Islet of Langerhans (tissue), 1 donor: ENCODE measurements at regions not wholly inside any gene's neighbourhood (a gene's known extent, or its start where the extent isn't known, plus 50 kb on each side); places are given as distances from the start of the nearest gene placed in this dataset.
"Not testable (repeated sequence)": the region's sequence is repeated elsewhere in the genome, so short reads cannot be mapped to it uniquely, and the experiment has no call there.

ENCODE experiments used
- FAIRE-seq: peaks from one replicate; lab custom pipeline; 2011; peaks lifted over from hg19 to GRCh38; lab: Jason Lieb, UNC

DNA sequence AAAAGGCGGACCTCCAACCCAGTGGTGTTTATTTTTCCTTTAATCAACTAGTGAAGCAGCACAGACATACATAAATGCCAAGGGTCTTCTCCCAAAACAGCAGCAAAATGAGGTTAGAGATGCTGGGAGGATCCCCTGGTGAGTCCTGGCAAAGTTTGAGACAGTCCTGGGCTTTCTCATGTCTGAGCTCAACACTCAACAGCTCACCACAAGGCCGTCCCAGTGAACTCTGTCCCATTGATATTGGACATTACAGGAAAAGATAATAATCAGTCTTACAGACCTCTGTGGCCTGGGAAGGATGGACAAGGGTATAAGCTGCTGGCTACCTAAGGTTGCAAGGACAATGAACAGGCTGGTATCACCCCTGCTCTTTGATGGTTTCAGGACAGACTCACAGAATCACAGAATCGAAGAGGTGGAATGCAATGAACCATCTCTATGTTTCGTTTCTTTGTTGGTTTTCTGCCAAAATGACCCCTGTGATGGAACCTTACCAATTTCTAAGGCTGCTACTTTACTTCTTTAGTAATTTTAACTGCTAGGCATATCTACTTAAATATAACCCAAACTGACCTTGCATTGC, 551.8 kb downstream of the RAB28 start:
- FAIRE-seq, result no peak

DNA sequence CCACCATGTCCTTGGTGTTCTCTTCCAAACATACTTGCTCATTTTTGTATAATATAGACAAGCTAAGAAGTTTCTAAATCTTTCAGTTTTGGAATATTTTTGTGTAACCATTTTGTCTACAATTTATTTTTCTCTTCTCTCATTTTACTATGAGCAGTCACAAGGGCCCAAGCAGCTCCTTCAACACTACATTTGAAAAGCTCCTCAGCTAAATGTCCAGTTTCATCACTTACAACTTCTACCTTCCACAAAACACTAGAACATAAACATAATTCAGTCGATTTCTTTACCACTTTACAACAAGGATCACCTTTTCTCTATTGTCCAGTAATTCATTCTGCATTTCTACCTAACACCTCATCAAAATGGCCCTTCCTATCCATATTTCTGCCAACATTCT, 554.4 kb downstream of the RAB28 start:
- no peak for FAIRE-seq

GRCh38 chr4:12928751-12929150, 555.4 kb downstream of the RAB28 start:
- FAIRE-seq, result no peak

DNA sequence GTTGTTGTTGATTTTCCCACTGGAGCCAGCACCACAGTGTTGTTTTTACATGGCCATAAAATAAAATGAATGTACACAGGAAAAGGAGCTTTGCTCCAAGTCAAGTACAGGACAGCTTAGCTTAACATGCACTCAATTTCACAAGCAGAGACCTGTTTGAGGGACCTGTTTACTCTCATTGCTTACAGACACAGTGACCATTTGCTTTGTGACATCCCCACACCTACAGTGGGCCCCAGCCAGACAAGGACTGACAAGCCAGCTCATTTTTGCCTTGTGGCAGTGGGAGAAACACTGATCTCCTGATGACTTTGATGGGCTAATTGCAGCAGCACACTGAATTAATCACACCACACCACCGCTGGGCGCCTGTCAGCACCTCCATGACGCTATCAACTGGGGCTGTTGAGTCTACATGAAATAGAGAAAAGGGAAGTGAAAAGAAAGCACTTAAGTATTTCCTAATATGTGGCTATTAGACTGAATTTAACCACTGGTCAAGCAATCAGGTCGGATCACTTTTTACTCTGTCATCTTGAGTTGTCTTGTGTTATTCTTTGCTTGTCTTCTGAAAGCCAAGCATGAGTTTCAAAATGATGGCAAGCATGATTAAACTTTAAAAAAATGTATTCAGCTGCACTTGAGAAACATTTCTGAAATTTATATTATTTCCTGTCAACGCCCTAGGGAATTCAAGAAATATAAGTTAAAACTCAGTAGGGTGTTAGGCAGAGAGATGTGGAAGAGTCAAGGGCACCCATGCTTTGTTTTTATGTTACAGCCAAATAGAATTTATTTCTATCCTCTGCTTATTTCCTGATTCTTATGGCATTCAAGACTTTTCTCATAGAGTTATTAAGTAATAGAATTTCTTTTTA, 557.7 kb downstream of the RAB28 start:
- FAIRE-seq, result no peak

GRCh38 chr4:12924728-12925320, 559.3 kb downstream of the RAB28 start:
- FAIRE-seq, result no peak

DNA sequence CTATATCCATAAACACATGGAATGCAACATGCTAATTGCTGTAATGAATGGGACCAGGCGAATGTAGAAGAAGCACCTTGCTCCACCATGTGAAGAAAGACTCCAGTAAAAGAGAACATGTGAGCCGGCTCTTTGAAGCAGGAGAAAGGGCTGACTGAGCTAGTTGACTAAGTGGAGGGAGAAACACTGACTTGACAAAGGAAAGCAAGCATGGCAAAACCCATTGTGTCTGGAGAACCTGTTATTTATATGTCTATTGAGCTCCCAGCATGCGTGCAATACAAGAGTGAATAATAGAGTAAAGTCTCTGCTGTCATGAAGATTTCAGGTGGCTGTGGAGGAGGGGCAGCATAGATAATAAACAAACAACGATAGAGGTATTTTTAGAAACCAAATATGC, 559.9 kb downstream of the RAB28 start:
- no peak for FAIRE-seq

DNA sequence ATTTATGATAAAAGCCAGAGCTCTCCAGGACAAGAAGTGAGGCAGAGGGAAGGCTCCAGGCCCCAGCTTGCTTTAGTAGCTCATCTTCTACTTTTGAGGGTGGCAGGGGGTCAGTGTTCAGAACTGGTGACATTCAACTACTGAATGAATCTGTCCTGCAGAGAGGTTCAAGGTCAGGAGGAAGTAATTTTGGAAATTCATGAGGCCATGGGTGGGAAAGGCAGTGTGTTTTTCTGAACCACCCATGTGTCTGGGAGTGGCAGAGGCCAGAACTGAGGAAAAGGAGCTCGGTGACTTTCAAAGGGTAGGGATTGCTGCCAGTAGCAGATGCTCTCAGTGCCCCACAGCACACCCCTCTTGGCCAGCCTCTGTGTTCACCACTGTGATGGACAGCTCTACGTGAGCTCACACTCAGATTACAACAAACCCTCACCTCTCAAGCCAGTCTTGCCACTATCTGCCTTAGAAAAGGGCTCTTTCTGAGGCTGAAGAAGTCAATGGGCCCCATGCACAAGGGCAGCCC, 571.2 kb downstream of the RAB28 start:
- no peak for FAIRE-seq

DNA sequence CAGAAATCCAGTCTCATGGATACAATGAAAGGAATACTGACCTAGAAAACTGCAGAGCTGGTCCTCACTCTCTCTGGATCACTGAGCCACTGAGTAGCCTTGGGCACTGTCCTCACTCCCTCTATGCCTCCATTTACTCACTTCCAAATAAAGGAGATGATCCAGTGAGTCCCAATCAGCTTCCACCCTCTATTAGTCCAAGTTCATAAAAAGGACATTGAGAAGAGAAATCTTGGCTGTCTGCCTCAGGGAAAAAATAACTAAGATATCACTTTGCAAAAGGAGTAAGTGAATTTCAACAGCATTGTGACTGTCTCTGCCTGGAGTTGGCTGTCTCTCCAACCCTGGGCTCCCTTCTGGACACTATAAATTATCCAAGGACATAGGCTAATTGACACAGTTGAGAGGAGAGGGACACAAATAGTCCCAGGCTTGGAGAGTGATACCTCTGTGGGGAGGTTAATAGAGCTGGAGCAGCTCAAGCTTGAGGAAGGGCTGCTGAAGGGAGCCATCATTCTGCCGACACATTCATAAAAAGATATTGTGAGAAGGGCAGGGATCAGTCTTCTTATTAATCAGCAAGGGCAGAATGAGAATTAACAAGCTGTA, 572.3 kb downstream of the RAB28 start:
- FAIRE-seq, result no peak

DNA sequence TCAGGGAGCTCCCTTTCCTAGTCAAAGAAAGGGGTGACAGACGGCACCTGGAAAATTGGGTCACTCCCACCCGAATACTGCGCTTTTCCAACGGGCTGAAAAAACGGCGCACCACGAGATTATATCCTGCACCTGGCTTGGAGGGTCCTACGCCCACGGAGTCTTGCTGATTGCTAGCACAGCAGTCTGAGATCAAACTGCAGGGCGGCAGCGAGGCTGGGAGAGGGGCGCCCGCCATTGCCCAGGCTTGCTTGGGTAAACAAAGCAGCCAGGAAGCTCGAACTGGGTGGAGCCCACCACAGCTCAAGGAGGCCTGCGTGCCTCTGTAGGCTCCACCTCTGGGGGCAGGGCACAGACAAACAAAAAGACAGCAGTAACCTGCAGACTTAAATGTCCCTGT, 580.5 kb downstream of the RAB28 start:
- FAIRE-seq, result not testable (repeated sequence)

- no peak for FAIRE-seq
These were observed 581.4 kb downstream of the RAB28 start for GRCh38 chr4:12902735-12903134.

DNA sequence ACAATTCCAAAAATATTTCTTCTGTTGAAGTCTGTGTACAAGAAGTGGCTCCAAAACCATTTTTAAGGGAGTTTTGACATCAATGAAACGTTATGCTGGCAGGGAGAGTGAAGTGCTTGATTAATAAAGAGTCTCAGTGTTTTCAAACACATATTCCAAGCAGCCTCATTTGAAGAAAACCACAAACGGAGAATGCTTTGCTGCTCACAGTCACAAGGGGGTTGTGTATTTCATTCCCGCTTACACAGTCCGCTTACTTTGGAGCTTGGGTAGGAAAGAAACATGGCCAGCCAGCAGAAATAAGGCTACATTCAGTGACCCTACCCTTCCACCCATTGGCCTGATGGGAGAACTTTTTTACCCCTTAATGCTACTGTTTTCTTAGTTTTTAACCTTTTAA, 586.2 kb downstream of the RAB28 start:
- no peak for FAIRE-seq

GRCh38 chr4:12894062-12894461, 590.1 kb downstream of the RAB28 start:
- FAIRE-seq, result no peak

- no peak for FAIRE-seq
These were observed 595.1 kb downstream of the RAB28 start for GRCh38 chr4:12889054-12889453.

DNA sequence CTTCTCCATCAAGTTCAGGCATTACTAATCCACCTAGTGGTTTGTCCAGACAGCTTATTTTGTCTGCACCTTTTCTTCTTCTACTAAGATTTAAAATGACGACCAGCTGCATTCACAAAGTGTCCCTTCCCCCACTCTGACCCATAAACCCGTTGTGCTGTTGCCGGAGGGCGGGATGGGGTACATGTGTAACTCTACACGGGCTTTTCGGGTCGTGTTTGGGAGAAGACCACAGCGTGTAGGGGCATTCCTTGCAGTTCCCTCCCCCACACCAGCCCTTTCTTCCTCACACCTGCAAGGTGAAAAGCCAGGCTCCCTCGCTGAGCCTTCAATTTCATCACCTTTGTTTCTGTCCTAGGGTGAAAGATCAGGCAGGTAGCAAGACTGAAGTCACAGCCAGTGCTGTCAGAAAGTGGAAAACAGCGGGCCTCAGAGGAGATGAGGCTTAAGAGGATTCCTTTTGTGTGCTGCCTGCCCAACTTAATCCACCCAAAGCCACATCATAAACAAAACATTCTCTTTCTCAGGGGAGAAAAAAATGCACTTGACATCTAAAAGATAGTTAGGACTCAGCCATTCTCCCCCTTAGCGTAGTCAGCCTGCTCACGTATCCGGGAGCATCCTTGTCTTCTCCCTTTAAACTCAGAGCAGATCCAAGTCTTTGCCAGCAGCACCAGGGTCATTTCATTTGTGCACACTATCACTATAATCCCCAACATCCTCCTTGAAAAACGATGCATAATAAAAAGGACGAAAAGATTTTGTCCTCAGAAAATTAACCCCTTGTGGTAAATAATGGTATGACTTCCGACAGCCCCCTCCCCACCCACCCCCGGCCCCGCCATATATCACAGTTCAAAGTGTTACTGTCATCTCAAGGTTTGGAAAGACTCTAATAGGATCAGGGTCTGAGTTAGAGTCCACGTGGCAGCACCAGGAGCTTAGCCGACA, 599.0 kb downstream of the RAB28 start:
- no peak for FAIRE-seq

DNA sequence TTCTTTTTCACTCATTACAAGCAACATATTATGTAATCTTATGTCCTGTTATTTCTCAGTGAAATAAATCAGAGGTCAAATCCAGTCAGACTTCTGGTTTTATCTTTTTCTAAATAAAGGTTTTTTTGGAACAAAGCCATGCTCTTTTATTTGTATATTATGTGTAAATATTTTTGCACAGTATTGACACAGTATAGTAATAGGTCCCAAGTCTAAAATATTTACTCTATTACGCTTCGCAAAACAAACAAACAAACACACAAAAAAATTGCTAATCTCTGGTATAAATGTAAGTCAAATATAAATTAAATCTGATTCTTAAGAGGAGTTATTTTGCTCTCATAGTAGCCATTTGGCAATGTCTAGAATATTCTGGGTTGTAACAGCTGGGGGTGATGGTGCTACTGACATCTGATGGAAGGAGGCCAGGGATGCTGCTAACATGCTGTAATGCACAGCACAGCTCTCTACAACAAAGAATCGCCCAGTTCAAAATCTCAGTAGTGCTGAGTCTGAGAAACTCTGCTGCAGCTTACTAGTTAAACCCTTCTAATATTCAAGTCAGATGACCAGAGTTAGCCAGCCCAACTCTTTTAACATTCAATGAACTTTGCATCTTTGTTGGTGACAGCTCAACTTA, 602.1 kb downstream of the RAB28 start:
- FAIRE-seq, result no peak

DNA sequence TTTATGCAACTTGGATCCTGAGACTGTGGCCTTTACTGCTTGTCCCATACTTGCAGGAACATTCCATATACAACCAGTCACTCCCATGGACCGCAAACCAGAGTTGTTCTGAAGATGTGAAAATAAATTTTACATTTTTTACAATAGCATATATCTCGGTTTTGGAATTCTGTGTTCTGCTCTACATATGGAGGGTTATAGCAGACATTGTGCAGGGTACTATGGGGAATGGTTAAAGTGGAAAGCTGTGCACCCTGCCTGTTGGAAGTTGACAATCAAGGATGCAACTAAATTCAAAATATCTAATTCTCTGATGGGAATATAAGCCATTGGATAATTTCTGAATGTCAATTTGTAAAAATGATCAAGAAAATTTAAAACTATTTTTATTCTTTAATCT, 603.3 kb downstream of the RAB28 start:
- no peak for FAIRE-seq

DNA sequence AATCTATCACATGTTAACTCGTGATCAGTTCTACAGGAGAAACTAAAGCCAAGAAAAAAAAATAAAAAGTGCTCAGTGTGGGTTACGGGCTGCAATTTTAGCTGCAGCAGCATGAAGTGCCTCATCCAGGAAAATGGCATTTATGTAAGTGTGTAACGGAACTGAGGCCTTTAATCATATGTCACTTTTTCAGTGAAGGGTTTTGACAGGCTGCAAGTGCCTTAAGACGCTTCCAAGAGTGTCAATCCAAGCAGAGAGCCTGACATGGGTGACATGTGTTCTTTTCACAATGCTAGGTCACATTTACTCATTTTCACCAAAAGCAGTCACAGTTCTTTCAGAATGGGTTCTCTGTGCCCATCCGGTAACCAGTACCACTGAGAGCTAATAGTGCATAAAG, 604.6 kb downstream of the RAB28 start:
- no peak for FAIRE-seq

- FAIRE-seq, result no peak
These were observed 608.4 kb downstream of the RAB28 start for GRCh38 chr4:12875640-12876243.

- no peak for FAIRE-seq
These were observed 610.8 kb downstream of the RAB28 start for GRCh38 chr4:12873351-12873750.

- FAIRE-seq, result no peak
These were observed 622.7 kb downstream of the RAB28 start for GRCh38 chr4:12861422-12861821.
